ENCODE measurements at regions not wholly inside any gene's neighbourhood (a gene's known extent, or its start where the extent isn't known, plus 50 kb on each side); places are given as distances from the start of the nearest gene placed in this dataset.

DNA sequence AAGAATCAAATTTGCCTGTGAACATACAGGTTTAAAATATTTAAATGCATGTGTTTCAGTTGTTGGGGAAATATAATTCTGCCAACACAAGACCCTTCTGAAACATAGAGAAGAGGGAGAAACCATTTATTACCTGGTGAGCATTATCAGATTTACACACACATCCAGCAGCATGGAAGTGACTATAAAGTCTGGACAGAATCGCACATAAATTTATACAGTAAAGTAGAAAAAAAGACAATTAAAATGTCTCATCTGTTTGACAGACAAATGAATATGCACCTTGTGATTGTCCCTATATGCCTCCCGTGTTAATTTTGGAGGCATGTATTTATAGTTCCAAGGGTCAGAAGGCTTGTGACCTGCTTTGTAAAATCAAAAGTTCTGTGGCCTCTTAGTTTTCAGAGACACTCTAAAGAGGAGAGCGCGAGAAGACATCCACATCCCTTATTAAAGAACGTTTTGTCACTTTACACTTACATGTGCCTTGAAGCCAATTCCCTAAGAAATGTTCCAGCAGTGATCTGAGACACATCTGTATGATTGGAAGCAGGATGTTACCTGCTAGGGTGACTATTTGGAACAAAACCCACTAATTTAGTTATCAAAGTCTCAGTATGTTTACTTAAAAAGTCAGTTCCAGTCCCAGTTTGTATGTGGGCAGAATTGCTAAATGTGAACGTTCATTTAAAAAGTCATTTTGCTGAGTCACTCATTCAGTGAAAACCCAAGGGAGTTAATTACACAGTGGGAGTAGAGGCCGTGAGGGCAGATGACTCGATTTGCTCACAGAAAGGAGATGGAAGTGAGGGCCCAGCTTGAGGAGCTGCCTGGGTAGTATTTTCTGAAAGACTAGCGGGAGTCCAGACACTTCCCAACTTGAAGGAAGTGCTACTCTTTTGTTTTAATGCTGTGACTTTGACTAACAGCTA, 527.6 kb upstream of the MEX3C start:
- H4K20me1 ChIP-seq (replicated peaks in 1 of 2; ENCODE audit: control insufficient read depth in 1 of 2, insufficient read depth in 2 of 2, low read length in 2 of 2) = no peaks in the 10 kb centered on the region
- no peak overlapping the region for H3K4ac ChIP-seq (replicated peaks; ENCODE audit: insufficient read length, low read depth, low read length)
- H3K27ac ChIP-seq (ENCODE audit: low read depth, low read length) = 0 out of 2 replicates have a peak overlapping the region, but pooled peaks have one; percentile 11
- H2AK5ac ChIP-seq (ENCODE audit: low read depth, low read length) = no peak overlapping the region
- H3K23ac ChIP-seq (ENCODE audit: insufficient read length) = no peak overlapping the region
- no peak overlapping the region for H2BK12ac ChIP-seq (ENCODE audit: low read depth, low read length)
- H3K18ac ChIP-seq (ENCODE audit: extremely low read depth, low read length) = no peak overlapping the region
- H3K14ac ChIP-seq (ENCODE audit: insufficient read length) = no peak overlapping the region
- no peak overlapping the region for H3K9ac ChIP-seq (replicated peaks in 1 of 4; ENCODE audit: extremely low read depth in 1 of 4, low read depth in 3 of 4, low read length in 3 of 4)
- H3K23me2 ChIP-seq (ENCODE audit: low read depth, low read length) = no peaks in the 10 kb centered on the region
- no peaks in the 10 kb centered on the region for H3K9me3 ChIP-seq (ENCODE audit: insufficient read depth in 2 of 2, low read depth in 1 of 2, low read length in 1 of 2)
- TF ChIP-seq SUZ12 (IDR thresholded peaks at IDR 0.05; ENCODE audit: low read length) (no peak), TEAD4 (IDR thresholded peaks at IDR 0.05; ENCODE audit: low read depth, low read length) (no peak), KDM1A (IDR thresholded peaks at IDR 0.05; ENCODE audit: borderline replicate concordance, low read length) (no peak), MAFK (IDR thresholded peaks at IDR 0.05; ENCODE audit: low read depth, low read length) (peak; percentile 67), CTBP2 (IDR thresholded peaks at IDR 0.05; ENCODE audit: borderline replicate concordance, insufficient read depth, insufficient read length, low read length) (no peak), CHD2 (IDR thresholded peaks at IDR 0.05; ENCODE audit: low read length) (no peak), RBBP5 (IDR thresholded peaks at IDR 0.05; ENCODE audit: borderline replicate concordance, low read depth, low read length) (no peak), BACH1 (IDR thresholded peaks at IDR 0.05; ENCODE audit: low read length) (peak; percentile 84), CEBPB (IDR thresholded peaks at IDR 0.05; ENCODE audit: low read depth, low read length) (no peak)
- TF ChIP-seq, protein P1, sequence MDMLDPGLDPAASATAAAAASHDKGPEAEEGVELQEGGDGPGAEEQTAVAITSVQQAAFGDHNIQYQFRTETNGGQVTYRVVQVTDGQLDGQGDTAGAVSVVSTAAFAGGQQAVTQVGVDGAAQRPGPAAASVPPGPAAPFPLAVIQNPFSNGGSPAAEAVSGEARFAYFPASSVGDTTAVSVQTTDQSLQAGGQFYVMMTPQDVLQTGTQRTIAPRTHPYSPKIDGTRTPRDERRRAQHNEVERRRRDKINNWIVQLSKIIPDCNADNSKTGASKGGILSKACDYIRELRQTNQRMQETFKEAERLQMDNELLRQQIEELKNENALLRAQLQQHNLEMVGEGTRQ (IDR thresholded peaks at IDR 0.05; ENCODE audit: low read length) = no peak
- H2BK5ac ChIP-seq (ENCODE audit: low read depth, low read length) = no peak overlapping the region; the same call in 1 of the 2 replicates
- no peak for FAIRE-seq
- no peak overlapping the region for H2BK120ac ChIP-seq (replicated peaks; ENCODE audit: low read depth, low read length)
- no peak overlapping the region for H2BK15ac ChIP-seq (ENCODE audit: low read length)
- no peaks in the 10 kb centered on the region for H3K27me3 ChIP-seq (replicated peaks in 1 of 4; ENCODE audit: control insufficient read depth in 3 of 4, extremely low read depth in 1 of 4, insufficient read depth in 3 of 4, low read length in 3 of 4)
- no peaks in the 10 kb centered on the region for H3K36me3 ChIP-seq (ENCODE audit: control insufficient read depth in 2 of 4, insufficient read depth in 4 of 4, low read length in 3 of 4)
- DNase-seq (ENCODE audit: low read depth in 1 of 2, low spot score in 2 of 2) = no peak
- peaks cover 0 to 7% (median 0%) of the 10 kb centered on the region in 4 experiments; a peak in 2 of 7 replicates for H3K4me1 ChIP-seq (replicated peaks in 1 of 4; ENCODE audit: control insufficient read depth in 3 of 4, insufficient read depth in 4 of 4, low read length in 3 of 4)
- 68% methylated on average over 9 of the region's 9 CpGs; no CpG with 5 or more reads in 1 of the 2 experiments for WGBS, 2 experiments (ENCODE audit: extremely low coverage in 1 of 2, insufficient coverage in 1 of 2, insufficient read length in 1 of 2, insufficient replicate concordance in 2 of 2, low coverage in 1 of 2, low lambda C conversion rate in 2 of 2, missing lambda C conversion rate in 1 of 2)
- H3K79me1 ChIP-seq (ENCODE audit: low read depth, low read length) = no peaks in the 10 kb centered on the region
- H4K5ac ChIP-seq (ENCODE audit: insufficient read length, low read depth, low read length) = no peak overlapping the region
- H3K4me2 ChIP-seq (ENCODE audit: insufficient read depth in 1 of 2, low read depth in 2 of 2, low read length in 2 of 2) = no peak overlapping the region
- H2BK20ac ChIP-seq (ENCODE audit: low read length) = no peak overlapping the region
- ChIA-PET POLR2A (ENCODE audit: partially characterized antibody) (no interaction called here), CTCF (ENCODE audit: partially characterized antibody) (interaction anchor here (0.7 kb wide), 1 partner anchor 12 kb away, joined by 3 read pairs; no protein-coding TSS in a partner anchor)
- no peak overlapping the region for H4K91ac ChIP-seq (replicated peaks; ENCODE audit: insufficient read length, low read length)
- H3K56ac ChIP-seq (replicated peaks; ENCODE audit: insufficient read length, low read depth, low read length) = no peak overlapping the region
- H3K4me3 ChIP-seq (ENCODE audit: extremely low read depth in 1 of 4, insufficient read depth in 2 of 4, low read depth in 3 of 4, low read length in 4 of 4) = no peak overlapping the region
- no peak overlapping the region for H4K8ac ChIP-seq (ENCODE audit: extremely low read depth, insufficient read depth, low read length)
- H2AFZ ChIP-seq (ENCODE audit: low read length) = peak overlapping the region; percentile 69
- no peaks in the 10 kb centered on the region for H3K79me2 ChIP-seq (ENCODE audit: control insufficient read depth in 1 of 2, insufficient read depth in 2 of 2, low read length in 2 of 2)
